MCF 10A (cell line): ENCODE measurements at regions not wholly inside any gene's neighbourhood (a gene's known extent, or its start where the extent isn't known, plus 50 kb on each side); places are given as distances from the start of the nearest gene placed in this dataset.

Experiments used
- BruUV-seq: library from RNA; stranded (reverse); fragments of 400-500 nt; replicated peaks from 2 replicates; lab custom pipeline; 2021; lab: Mats Ljungman, UMichigan
- CTCF ChIA-PET: fragments of 300-600 bp; sonication (Branson Sonifier 250); formaldehyde crosslinking; extraction: SDS; loops from one replicate; lab custom pipeline; 2021; ENCODE audit warnings: antibody characterized with exemption, inconsistent platforms; lab: Yijun Ruan, JAX
- POLR2A ChIA-PET: fragments of 300-600, 350-650 bp; sonication (Branson Sonifier 250); formaldehyde crosslinking; extraction: SDS; loops from one replicate; lab custom pipeline; 2020; ENCODE audit warnings: antibody characterized with exemption, inconsistent platforms; lab: Yijun Ruan, JAX
- DNase-seq: peaks from one replicate; pipeline ENCODE4 v3.0.0-alpha.2; 2018; ENCODE audit not compliant: unreplicated experiment
- H3K27ac Mint-ChIP-seq: one replicate; pipeline ENCODE4 v1.8.0; 2022; ENCODE audit warnings: mild to moderate bottlenecking, low read depth, mixed read lengths; ENCODE audit not compliant: unreplicated experiment
- H3K27me3 Mint-ChIP-seq: one replicate; pipeline ENCODE4 v1.8.0; 2022; ENCODE audit warnings: mixed read lengths; ENCODE audit not compliant: insufficient read depth, unreplicated experiment
- H3K36me3 Mint-ChIP-seq: one replicate; pipeline ENCODE4 v1.8.0; 2022; ENCODE audit warnings: mild to moderate bottlenecking, moderate library complexity, mixed read lengths; ENCODE audit not compliant: insufficient read depth, unreplicated experiment
- H3K4me1 Mint-ChIP-seq: one replicate; pipeline ENCODE4 v1.8.0; 2022; ENCODE audit warnings: mixed read lengths; ENCODE audit not compliant: insufficient read depth, unreplicated experiment
- H3K4me3 Mint-ChIP-seq: one replicate; pipeline ENCODE4 v1.8.0; 2022; ENCODE audit warnings: mild to moderate bottlenecking, moderate library complexity, mixed read lengths; ENCODE audit not compliant: unreplicated experiment
- H3K9me3 Mint-ChIP-seq: one replicate; pipeline ENCODE4 v1.8.0; 2022; ENCODE audit warnings: mixed read lengths; ENCODE audit not compliant: unreplicated experiment
- intact Hi-C: fragments of 100-400 bp; cut with micrococcal nuclease; formaldehyde crosslinking; loops from 2 replicates; pipeline ENCODE4 v1.14.1; 2022
- TF ChIP-seq, protein P1 (sequence below): fragments of 200-600 bp; IDR thresholded peaks from one replicate; pipeline ENCODE4 v1.8.0; 2022; ENCODE audit warnings: antibody characterized with exemption, mild to moderate bottlenecking; ENCODE audit not compliant: unreplicated experiment

DNA sequence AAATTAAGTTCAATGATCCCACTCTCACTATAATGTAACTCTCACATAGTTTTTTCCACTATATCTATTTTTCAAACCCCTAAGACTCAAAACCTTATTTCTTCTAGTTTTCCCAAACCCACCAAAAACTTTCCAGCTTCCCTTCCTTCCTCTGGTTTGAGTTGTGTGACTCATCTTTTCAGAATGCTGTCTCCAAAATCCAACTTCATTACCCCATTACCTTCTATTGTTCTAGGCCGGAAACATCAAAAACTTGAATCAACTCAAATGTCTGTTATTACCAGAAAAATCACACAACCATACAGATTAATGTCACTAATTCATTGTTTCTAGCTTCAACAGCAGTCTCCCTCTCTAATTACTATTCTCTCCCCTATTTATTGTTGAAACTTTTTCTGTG lies 1090.3 kb downstream of the HACE1 start:
- DNase-seq: no peak
- POLR2A ChIA-PET: no interaction called here
- TF ChIP-seq, protein P1, sequence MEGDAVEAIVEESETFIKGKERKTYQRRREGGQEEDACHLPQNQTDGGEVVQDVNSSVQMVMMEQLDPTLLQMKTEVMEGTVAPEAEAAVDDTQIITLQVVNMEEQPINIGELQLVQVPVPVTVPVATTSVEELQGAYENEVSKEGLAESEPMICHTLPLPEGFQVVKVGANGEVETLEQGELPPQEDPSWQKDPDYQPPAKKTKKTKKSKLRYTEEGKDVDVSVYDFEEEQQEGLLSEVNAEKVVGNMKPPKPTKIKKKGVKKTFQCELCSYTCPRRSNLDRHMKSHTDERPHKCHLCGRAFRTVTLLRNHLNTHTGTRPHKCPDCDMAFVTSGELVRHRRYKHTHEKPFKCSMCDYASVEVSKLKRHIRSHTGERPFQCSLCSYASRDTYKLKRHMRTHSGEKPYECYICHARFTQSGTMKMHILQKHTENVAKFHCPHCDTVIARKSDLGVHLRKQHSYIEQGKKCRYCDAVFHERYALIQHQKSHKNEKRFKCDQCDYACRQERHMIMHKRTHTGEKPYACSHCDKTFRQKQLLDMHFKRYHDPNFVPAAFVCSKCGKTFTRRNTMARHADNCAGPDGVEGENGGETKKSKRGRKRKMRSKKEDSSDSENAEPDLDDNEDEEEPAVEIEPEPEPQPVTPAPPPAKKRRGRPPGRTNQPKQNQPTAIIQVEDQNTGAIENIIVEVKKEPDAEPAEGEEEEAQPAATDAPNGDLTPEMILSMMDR: no peak
- H3K4me1 Mint-ChIP-seq: no peaks in the 10 kb centered on the region
- CTCF ChIA-PET: interaction anchor here (0.6 kb wide), 1 partner anchor 22 kb away, joined by 3 read pairs; no protein-coding TSS in a partner anchor
- H3K4me3 Mint-ChIP-seq: no peak overlapping the region
- BruUV-seq: no TSS peak
- intact Hi-C loops: no loop called here
- no peaks in the 10 kb centered on the region for H3K36me3 Mint-ChIP-seq
- no peak overlapping the region for H3K27ac Mint-ChIP-seq
- peaks cover 13% of the 10 kb centered on the region for H3K27me3 Mint-ChIP-seq
- H3K9me3 Mint-ChIP-seq: no peaks in the 10 kb centered on the region

DNA sequence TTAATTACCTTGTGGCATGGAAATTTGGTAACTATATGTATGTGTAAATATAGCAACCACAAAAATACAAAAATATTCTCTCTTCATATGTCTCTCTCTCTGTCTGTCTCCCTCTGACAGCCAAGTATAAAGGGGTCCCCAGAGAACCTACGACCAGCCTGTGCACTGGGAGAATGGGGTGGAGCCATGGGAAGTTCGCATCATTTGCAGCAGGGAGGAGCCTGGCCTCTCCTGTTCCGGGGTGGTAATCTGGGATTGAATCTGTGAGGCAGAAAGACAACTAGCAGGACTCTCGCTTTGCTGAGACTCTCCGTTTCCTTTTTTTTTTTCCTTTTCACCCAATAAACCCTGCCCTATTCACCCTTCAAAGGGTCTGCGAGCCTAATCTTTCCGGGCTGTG lies 1109.1 kb downstream of the HACE1 start:
- Mint-ChIP-seq H3K4me1 (no peaks in the 10 kb centered on the region), H3K27ac (no peak overlapping the region), H3K9me3 (no peaks in the 10 kb centered on the region), H3K4me3 (no peak overlapping the region), H3K36me3 (no peaks in the 10 kb centered on the region), H3K27me3 (peaks cover 57% of the 10 kb centered on the region)
- intact Hi-C loops: no loop called here
- no peak for DNase-seq
- TF ChIP-seq, protein P1: no peak
- POLR2A ChIA-PET: no interaction called here
- BruUV-seq: no TSS peak
- CTCF ChIA-PET: no interaction called here

DNA sequence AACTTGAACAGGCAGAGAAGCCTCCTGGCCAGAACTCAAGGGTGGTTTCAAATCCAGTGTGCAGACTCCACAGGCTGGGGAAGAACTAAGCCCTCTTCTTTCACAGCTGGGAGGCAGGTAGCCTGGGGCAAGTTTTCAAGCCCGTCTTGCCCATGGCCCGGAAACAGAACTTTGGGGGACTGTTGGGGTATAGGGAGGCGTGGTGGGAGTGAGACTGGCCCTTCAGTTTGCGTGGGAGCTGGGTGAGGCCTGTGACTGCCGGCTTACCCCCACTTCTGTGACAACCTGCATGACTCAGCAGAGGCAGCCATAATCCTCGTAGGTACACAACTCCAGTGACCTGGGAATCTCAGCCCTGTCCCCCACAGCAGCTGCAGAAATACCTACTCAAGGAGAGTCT lies 1125.7 kb downstream of the HACE1 start:
- Mint-ChIP-seq H3K27me3 (peaks cover 72% of the 10 kb centered on the region), H3K4me1 (no peaks in the 10 kb centered on the region), H3K4me3 (no peak overlapping the region), H3K9me3 (no peaks in the 10 kb centered on the region), H3K36me3 (no peaks in the 10 kb centered on the region), H3K27ac (no peak overlapping the region)
- DNase-seq: no peak
- TF ChIP-seq, protein P1: no peak
- ChIA-PET CTCF (interaction anchor here (1.3 kb wide), 1 partner anchor 592 kb away, joined by 3 read pairs; no protein-coding TSS in a partner anchor), POLR2A (no interaction called here)
- BruUV-seq: no TSS peak
- intact Hi-C loops: no loop called here

DNA sequence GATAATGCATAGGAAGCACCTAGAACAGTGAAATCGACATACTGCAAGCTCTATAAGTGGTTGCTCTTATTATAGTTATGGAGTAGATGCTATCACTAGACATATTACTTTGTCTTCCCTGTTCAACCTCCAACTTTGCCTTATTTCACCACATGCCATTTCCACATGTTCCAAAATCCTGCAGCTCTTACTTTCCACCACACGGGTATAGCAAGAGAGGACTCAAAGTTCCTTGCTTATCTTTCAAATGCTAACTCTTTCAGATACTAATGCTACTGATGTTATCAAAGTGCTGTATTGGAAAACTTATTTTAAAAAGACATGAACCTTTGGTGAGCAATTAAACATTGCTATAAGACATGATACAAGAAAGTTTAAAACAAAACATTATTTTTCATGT lies 1130.1 kb downstream of the HACE1 start:
- no peaks in the 10 kb centered on the region for H3K36me3 Mint-ChIP-seq
- H3K27ac Mint-ChIP-seq: no peak overlapping the region
- no peak overlapping the region for H3K4me3 Mint-ChIP-seq
- peaks cover 28% of the 10 kb centered on the region for H3K27me3 Mint-ChIP-seq
- ChIA-PET CTCF (interaction anchor here (0.6 to 1.1 kb wide), 3 partner anchors 20 to 1620 kb away, joined by 3 to 5 read pairs (median 5); no protein-coding TSS in a partner anchor), POLR2A (interaction anchor here (0.7 kb wide), 1 partner anchor 405 kb away, joined by 3 read pairs; no protein-coding TSS in a partner anchor)
- no peaks in the 10 kb centered on the region for H3K9me3 Mint-ChIP-seq
- TF ChIP-seq, protein P1: no peak
- BruUV-seq: no TSS peak
- intact Hi-C loops: no loop called here
- peak; percentile 2 for DNase-seq
- no peaks in the 10 kb centered on the region for H3K4me1 Mint-ChIP-seq
